Endothelial cell (in vitro differentiated cells): ENCODE measurements at regions not wholly inside any gene's neighbourhood (a gene's known extent, or its start where the extent isn't known, plus 50 kb on each side); places are given as distances from the start of the nearest gene placed in this dataset.

ENCODE experiments used
- DNase-seq: peaks from one replicate; pipeline ENCODE4 v3.0.0; 2021; ENCODE audit warnings: low spot score
- H3K27ac Mint-ChIP-seq: one replicate; pipeline ENCODE4 v1.8.0; 2021; ENCODE audit warnings: mixed read lengths, inconsistent platforms; ENCODE audit not compliant: unreplicated experiment
- H3K27me3 Mint-ChIP-seq: one replicate; pipeline ENCODE4 v1.8.0; 2021; ENCODE audit warnings: mild to moderate bottlenecking, moderate library complexity, mixed read lengths, inconsistent platforms; ENCODE audit not compliant: unreplicated experiment
- H3K36me3 Mint-ChIP-seq: one replicate; pipeline ENCODE4 v1.8.0; 2021; ENCODE audit warnings: mild to moderate bottlenecking, low read depth, mixed read lengths, inconsistent platforms; ENCODE audit not compliant: unreplicated experiment
- H3K4me1 Mint-ChIP-seq: one replicate; pipeline ENCODE4 v1.8.0; 2021; ENCODE audit warnings: mild to moderate bottlenecking, mixed read lengths, inconsistent platforms; ENCODE audit not compliant: unreplicated experiment
- H3K4me3 Mint-ChIP-seq: one replicate; pipeline ENCODE4 v1.8.0; 2021; ENCODE audit warnings: mild to moderate bottlenecking, mixed read lengths, inconsistent platforms; ENCODE audit not compliant: unreplicated experiment
- H3K9me3 Mint-ChIP-seq: one replicate; pipeline ENCODE4 v1.8.0; 2021; ENCODE audit warnings: mixed read lengths, inconsistent platforms; ENCODE audit not compliant: unreplicated experiment
- TF ChIP-seq, protein P1 (sequence below): fragments of 200-600 bp; sonication (generic); IDR thresholded peaks from one replicate; pipeline ENCODE4 v1.5.0; 2021; ENCODE audit warnings: antibody characterized with exemption; ENCODE audit not compliant: unreplicated experiment

DNA sequence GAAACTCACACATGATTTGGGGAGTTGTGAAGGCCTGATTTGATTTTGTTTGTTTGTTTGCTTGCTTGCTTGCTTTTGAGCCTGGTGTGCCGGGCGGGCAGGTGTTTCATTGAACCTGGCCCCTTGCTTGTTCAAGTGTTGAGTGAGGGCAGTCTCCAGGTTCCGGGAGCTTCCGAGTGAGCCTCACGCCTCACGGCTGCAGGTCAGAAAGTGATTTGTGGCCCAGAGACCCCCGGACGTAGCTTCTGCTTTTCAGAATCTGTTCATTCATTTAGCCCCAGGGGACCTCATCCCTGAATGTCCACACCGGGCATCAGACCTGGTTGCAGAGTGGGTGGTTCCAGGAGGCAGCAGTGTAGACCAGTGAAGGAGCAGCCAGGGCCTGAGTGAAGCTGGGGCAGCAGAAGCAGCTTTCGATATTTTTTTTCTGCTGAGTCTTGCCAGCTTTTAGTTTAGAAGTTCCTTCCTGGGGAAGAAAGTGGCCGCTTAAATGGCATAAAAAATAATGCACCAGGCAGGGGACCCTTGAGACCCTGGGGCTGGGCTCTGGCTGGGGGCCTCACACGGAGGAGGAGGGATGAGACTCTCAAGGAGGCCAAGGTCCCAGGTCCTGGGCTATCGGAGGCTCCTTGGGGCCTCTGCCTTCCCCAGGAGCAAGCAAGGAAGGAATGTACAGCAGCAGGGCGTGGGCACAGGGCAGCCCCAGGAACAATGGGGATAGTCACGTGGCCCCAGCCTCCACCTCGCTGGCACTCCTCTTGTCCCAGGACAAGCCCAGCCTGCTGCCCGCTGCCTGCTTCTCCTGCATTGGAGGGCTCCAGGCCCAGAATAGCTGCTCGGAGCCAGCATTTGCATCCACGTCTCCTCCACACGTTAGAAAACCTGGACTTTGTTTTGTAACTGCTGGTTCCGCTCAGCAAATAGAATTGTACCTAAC, 89.2 kb upstream of the BHLHE23 start:
- Mint-ChIP-seq H3K4me1 (no peaks in the 10 kb centered on the region), H3K36me3 (no peaks in the 10 kb centered on the region), H3K4me3 (no peak overlapping the region), H3K9me3 (no peaks in the 10 kb centered on the region), H3K27me3 (no peaks in the 10 kb centered on the region), H3K27ac (no peak overlapping the region)
- no peak for DNase-seq
- TF ChIP-seq, protein P1, sequence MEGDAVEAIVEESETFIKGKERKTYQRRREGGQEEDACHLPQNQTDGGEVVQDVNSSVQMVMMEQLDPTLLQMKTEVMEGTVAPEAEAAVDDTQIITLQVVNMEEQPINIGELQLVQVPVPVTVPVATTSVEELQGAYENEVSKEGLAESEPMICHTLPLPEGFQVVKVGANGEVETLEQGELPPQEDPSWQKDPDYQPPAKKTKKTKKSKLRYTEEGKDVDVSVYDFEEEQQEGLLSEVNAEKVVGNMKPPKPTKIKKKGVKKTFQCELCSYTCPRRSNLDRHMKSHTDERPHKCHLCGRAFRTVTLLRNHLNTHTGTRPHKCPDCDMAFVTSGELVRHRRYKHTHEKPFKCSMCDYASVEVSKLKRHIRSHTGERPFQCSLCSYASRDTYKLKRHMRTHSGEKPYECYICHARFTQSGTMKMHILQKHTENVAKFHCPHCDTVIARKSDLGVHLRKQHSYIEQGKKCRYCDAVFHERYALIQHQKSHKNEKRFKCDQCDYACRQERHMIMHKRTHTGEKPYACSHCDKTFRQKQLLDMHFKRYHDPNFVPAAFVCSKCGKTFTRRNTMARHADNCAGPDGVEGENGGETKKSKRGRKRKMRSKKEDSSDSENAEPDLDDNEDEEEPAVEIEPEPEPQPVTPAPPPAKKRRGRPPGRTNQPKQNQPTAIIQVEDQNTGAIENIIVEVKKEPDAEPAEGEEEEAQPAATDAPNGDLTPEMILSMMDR: no peak

DNA sequence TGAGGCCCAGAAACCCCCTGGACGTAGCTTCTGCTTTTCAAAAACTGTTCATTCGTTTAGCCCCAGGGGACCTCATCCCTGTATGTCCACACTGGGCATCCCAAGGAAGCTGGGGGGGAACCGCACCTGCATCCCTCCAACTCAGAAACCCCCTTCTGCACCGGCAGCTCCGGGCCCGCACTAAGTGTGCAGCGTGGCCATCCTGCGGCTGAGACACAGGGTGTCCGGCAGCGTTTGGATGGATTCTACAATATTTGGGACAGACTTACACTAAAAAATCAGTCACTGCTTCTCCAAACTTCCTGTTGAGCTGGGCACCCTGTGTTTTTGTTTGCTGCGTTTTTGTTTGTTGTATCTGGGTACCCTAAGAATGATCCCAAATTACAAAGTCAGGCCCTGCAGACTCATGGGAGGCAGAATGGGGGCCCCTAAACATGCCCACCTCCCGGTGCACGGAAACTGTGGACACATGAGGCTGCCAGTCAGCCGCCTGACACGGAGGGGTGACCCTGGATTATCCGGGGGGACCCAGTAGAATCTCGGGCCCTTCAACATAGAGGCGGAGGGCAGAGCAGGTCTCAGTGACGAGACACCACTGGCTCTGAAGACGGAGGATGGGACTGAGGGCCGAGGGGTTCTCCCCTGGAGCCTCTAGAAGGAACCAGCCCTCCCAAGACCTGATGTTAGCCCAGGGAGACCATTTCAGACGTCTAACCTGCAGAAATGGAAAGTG, 88.2 kb upstream of the BHLHE23 start:
- no peaks in the 10 kb centered on the region for H3K4me1 Mint-ChIP-seq
- no peaks in the 10 kb centered on the region for H3K36me3 Mint-ChIP-seq
- TF ChIP-seq, protein P1: no peak
- no peak for DNase-seq
- H3K4me3 Mint-ChIP-seq: no peak overlapping the region
- no peak overlapping the region for H3K27ac Mint-ChIP-seq
- H3K27me3 Mint-ChIP-seq: no peaks in the 10 kb centered on the region
- H3K9me3 Mint-ChIP-seq: no peaks in the 10 kb centered on the region

DNA sequence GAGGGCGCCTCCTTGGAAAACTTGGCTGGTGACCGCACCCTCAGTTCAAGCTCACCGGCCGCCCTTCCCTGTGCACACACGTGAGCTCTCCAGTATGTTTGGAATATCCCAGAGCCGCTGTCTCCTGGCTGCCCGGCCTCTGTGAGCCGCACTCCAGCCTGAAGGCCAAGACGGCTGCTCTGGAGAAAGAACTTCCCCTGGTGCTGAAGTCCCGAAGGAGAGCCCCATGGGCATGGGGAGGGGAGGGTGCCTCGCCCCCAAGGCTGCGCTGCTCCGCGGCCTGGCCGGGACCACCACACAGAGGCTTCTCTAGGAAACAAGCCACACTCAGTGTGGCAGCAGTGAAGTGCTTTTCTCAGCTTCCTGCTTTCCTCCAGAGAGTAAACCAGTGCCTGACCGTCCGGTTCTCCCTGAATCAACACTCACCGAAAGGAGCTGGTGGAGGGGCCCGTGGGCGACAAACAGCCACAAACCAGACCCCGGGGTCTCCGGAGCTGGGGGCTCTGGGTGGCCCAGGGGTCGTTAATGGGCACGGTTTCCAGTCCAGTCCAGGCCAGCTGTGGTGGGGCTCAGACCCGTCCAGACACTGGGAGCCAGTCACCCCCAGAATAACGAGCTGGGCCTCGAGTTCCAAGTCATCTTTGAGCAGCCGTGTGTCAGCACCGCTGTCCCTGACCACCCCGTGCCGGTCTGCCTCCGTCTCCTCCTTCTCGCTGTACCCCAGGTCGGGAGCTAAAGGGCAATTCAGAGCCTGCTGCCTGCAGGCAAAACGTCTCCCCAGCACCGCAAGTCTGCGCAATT, 87.4 kb upstream of the BHLHE23 start:
- H3K9me3 Mint-ChIP-seq: no peaks in the 10 kb centered on the region
- no peak overlapping the region for H3K27ac Mint-ChIP-seq
- no peaks in the 10 kb centered on the region for H3K4me1 Mint-ChIP-seq
- H3K4me3 Mint-ChIP-seq: no peak overlapping the region
- TF ChIP-seq, protein P1: no peak
- no peaks in the 10 kb centered on the region for H3K36me3 Mint-ChIP-seq
- no peaks in the 10 kb centered on the region for H3K27me3 Mint-ChIP-seq
- no peak for DNase-seq

DNA sequence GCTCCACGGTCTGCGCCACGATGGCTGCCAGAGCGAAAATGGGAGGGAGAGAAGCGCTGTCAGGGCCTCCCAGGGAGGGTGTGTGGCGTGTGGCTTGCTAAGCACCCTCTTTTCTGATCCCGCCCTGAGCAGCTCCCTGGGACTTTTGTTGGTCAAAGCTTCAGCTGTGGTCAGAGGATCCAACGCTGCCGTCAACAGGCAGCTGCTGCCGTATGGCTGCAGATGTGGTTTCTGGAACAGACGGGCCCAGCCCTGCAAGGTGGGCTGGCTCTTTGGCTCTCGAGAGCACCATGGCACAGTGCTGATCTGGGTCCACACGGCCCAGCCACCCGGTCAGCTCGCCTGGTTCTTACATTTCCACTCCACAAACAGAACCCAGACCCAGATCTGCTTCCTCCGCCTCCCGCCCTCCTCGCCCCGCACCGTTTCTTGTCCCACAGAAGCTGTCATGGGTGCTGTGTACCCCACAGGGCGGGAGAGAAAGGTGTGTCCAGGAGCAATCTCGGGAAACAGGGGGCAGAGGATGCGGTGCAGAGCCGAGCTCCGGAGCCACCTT, 86.0 kb upstream of the BHLHE23 start:
- Mint-ChIP-seq H3K9me3 (no peaks in the 10 kb centered on the region), H3K4me3 (no peak overlapping the region), H3K27me3 (no peaks in the 10 kb centered on the region), H3K27ac (no peak overlapping the region), H3K36me3 (no peaks in the 10 kb centered on the region), H3K4me1 (no peaks in the 10 kb centered on the region)
- no peak for DNase-seq
- TF ChIP-seq, protein P1: no peak
